ENCODE measurements at regions not wholly inside any gene's neighbourhood (a gene's known extent, or its start where the extent isn't known, plus 50 kb on each side); places are given as distances from the start of the nearest gene placed in this dataset.

DNA sequence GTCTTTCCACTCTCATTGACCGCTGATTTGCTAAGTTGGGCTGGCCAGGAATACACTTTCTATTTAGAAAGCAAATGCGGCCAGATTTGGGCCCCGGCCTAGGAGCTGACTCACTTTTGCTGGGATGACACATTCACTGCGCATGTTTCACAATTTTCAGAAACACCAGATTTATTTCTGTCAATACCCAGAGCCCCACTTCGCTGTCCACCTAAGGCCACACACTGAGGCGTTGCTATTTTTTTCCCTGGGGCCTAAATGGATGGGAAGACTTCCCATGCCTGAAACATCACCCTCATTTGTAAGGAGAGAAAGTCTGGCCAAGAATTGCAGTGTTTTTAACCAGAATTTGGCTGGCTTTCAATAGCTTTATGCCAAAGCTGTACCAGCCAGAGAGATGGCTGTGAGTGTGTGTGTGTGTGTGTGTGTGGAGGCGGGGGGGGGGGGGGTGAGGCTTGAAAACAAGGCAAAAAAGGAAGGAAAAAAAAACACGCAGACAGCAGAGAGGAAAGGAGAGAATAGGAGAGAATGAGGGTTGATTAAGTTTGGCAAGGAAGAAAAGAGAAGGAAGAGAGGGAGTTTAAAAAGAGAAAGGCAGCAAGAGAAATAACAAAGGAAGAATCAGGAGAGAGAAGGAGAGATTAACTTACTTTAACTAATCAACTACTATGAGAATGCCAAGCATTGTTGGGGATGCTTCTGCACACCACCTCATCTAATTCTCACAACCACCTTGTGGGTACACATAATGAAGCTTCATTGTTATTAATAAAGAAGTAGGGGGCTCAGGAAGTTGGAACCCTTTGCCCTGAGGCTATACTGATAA is 261.4 kb upstream of the KLF4 start:
- no peak overlapping the region for H3K4me2 ChIP-seq (replicated peaks; ENCODE audit: low read depth, low read length, poor library complexity, severe bottlenecking)

More for the DNA sequence above, 261.4 kb upstream of the KLF4 start:
- Histone ChIP-seq H3K4me3 (ENCODE audit: control extremely low read depth in 1 of 5, extremely low read depth in 1 of 5, insufficient read depth in 1 of 5, low read depth in 2 of 5, low read length in 4 of 5) (no peak overlapping the region), H3K36me3 (replicated peaks in 1 of 2; ENCODE audit: control extremely low read depth in 1 of 2, control insufficient read depth in 1 of 2, extremely low read depth in 1 of 2, insufficient read depth in 2 of 2, low read length in 1 of 2) (no peaks in the 10 kb centered on the region), H3K9ac (ENCODE audit: low read length) (no peak overlapping the region), H3K9me3 (ENCODE audit: control extremely low read depth in 1 of 3, control insufficient read depth in 2 of 3, insufficient read depth in 1 of 3, low read length in 2 of 3) (no peaks in the 10 kb centered on the region), H3K27ac (ENCODE audit: low read length in 2 of 2) (no peak overlapping the region), H2AFZ (ENCODE audit: insufficient read depth, low read depth, low read length, poor library complexity, severe bottlenecking) (no peak overlapping the region), H4K20me1 (ENCODE audit: control insufficient read depth, insufficient read depth, low read length, poor library complexity, severe bottlenecking) (no peaks in the 10 kb centered on the region), H3K79me2 (ENCODE audit: control insufficient read depth, insufficient read depth, low read length) (no peaks in the 10 kb centered on the region), H3K27me3 (replicated peaks in 1 of 4; ENCODE audit: control extremely low read depth in 1 of 4, control insufficient read depth in 3 of 4, insufficient read depth in 4 of 4, low read length in 3 of 4) (no peaks in the 10 kb centered on the region), H3K4me1 (ENCODE audit: control insufficient read depth in 2 of 2, insufficient read depth in 2 of 2, low read length in 2 of 2) (no peaks in the 10 kb centered on the region)
- ChIA-PET CTCF (no interaction called here), POLR2A (no interaction called here)
- Mint-ChIP-seq H3K27ac (no peak overlapping the region), H3K9me3 (ENCODE audit: insufficient read depth) (no peaks in the 10 kb centered on the region), H3K4me1 (no peaks in the 10 kb centered on the region), H3K27me3 (no peaks in the 10 kb centered on the region), H3K4me3 (no peak overlapping the region)
- intact Hi-C loops (cut with micrococcal nuclease), result no loop called here
- no peak for ATAC-seq (ENCODE audit: low read depth)
- TF ChIP-seq EZH2 (IDR thresholded peaks at IDR 0.05; ENCODE audit: borderline replicate concordance, insufficient read depth, low read depth, low read length, poor library complexity, severe bottlenecking) (no peak), CTCF (IDR thresholded peaks at IDR 0.05) (no peak)
- no peak for DNase-seq
- 76% methylated on average over 3 of the region's 8 CpGs for WGBS (ENCODE audit: insufficient coverage)

All from B cell (primary cell).